GM19240 (cell line): ENCODE measurements at regions not wholly inside any gene's neighbourhood (a gene's known extent, or its start where the extent isn't known, plus 50 kb on each side); places are given as distances from the start of the nearest gene placed in this dataset.

Source experiments
- DNase-seq: peaks from one replicate; pipeline ENCODE4 v3.0.0; 2011; ENCODE audit warnings: low spot score; ENCODE audit not compliant: insufficient read length

DNA sequence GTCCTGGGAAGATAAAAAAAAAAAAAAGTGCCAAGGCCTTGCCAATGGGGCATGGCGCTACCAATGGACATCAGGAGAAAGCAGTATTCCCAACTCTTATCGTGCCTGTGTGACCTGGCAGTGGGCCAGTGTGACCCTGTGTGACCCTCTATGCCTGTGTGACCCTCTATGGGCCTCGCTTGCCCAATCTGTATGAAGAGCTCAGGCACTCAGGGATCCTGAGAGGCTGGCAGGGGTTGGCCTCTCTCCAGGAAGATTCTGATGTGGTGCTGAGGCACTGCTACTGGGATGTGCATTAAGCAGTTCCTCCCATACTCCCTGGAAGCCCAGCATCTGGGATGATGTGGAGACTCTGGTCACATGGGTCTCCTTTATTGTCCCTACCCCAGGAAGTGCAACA lies 179.2 kb downstream of the MACROH2A1 start:
- no peak for DNase-seq

GRCh38 chr5:135218790-135219568 lies 180.1 kb downstream of the MACROH2A1 start:
- DNase-seq, result no peak

GRCh38 chr5:135218486-135218755 lies 180.6 kb downstream of the MACROH2A1 start:
- DNase-seq, result no peak

DNA sequence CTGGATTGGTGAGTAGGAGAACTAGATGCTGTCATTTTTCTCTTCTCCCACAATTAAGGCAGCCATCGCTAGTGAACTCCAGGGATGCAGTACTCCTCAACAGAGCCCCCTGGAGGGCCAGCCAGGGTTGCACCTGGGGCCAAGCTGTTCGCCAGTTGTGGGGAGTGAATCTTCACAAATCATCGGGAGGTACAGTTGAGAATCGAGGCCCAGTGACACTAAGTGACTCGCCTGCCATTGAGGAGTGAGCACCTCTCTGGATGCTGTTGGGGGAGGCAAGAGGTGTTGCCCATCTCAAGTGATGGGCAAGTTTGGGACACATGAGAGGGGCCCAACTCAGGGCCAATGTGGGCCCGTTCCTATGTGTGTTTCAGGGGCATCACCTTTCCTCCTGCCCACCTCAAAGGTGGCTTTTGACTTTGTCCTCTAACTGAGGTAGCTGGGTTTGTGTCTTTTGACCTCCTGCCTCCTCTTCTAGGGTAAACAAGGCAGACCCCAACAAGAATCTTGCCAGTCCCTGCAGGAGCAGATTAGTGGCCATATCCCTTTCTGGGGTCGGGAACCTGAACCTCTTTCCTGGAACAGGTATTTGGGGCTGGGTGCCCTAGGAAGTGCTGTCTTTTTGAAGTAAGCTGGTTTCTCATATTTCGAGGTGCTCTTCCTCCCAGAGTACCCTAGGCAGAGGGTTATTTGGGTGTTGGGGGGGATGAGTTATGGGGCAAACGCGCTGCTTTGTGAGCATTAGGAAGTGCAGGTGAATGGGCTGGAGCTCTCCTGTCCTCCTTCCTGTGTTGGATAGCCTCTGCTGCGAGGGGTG lies 181.2 kb downstream of the MACROH2A1 start:
- DNase-seq, result no peak

DNA sequence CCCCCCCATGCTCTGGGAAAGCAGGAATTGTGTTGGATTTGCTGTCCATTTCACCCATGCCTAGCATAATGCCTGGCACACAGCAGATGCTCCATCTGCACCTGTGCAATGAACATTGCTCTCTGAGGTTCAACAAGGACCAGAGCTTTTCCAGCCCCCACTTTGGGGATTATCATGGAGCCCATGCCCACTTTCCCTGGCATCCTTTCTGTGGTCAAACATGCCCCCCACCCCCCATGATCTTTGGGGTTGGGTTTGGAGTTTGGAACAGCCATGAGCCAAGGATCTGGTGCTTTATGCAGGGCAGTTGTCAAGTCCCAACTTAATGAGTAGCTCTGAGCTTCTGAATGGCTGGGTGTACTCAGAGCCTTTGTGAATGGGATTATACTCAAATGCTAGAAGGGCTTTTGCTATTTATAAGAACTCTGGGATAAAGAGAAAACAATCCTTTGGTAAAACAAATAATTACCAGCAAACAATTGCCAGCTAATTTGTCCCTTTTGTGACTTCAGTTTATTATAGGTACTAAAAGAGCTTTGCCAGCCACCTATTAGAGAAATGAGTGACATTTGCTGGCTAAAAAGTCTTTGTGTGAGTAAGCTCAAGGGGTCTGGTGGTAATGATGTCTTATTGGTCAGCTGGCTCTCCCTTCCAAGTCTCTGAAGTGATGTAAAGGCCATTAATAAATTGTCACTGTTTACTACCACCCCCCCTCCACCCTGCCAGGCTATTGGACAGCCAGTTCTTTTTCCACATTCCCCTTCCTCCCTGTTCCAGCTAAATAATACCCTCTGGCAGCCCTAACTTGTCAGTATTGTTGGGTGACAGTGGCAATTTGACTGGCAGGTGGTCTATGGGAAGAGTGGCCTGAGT lies 182.3 kb downstream of the MACROH2A1 start:
- no peak for DNase-seq

DNA sequence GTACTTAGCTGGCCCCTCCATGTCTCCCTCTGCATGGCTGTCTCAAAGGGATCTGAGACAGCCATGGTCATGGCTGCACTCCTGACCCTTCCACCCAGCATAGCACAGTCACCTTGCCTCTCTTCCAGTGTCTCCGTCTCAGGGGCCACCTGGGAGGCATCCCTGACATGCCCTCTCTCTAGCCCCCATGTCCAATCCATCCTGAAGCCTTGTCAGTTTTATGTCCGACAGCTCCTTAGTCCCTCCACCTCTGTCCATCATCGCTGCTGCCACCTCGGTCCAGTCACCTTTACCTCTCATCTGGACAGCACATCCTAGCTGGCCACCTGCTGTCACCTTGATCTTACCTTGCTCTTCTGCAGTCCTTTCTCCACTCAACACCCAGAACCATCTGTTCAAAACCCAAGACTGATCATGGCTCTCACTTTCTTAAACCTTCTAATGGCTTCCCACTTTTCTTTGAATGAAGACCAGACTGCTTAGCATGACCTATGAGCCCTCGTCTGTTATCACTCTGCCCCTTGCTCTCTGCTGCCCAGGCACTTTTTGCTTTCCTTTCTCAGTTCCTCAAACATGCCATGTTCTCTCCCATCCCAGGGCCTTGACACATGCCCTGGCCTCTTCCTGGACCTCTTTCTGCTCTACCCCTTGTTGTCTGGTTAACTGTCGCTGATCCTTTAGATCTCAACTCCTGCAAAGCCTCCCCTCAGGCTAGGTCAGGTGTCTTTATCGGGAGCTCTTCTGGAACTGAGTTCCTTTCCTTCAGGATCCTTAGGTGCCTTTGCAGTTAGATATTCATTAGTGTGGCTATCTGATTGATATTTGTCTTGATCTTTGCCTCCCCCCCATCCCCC lies 181.8 kb upstream of the PITX1 start:
- no peak for DNase-seq

GRCh38 chr5:135214897-135215616 lies 181.0 kb upstream of the PITX1 start:
- no peak for DNase-seq

DNA sequence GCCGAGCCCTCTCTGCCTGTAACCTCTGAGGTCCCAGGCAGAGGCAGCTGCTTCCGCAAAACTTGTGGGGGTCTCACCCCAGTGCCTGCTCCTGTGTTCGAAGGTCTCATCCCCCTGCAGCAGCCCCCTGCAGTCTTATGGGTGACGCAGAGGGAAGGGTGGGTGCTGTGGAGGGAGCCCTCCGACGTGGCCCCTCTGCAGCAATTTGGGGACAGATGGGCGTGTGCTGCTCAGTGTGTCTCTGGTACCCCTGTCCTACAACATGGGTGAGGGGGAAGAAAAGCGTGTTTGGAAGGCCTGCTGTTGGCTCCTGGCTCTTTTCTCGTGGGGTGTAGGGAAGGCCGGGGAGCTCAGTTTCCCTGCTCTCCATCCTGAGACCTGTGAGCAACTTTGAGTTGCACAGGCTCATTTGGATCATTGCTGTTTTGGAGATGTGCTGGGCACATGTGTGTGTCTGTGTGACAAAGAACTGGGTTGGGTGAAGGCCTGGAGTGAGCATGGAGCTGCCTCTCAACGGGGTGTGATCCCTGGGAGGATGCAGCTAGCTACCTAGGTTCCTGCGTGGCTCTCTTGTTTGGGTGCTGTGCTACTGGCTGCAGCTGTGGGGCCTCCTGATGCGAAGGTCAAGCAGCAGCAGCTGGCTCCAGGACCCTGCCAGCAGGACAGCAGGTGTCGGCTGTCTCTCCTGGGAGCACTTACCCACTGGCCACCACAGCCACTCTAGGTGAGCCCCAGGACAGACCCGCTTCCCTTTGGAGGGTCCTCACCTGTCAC lies 179.6 kb upstream of the PITX1 start:
- DNase-seq, result no peak

DNA sequence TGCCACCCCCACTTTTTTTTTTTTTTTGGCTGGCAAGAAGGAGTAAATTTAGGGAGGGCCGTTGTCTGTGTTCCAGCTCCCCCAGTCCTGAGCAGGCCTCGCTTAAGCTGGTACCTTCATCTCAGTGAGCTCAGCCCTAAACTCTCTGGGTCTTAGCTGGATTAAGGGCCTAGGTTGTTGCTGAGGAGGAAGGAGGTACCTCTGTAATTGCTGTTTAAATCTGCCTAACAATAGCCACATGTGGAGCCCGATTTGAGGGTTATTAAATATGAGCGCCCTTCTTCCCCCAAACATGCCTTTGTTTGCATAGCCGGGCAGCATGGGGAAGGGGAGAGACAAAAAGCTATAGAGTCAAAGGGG lies 179.0 kb upstream of the PITX1 start:
- no peak for DNase-seq

GRCh38 chr5:135212361-135213026 lies 178.5 kb upstream of the PITX1 start:
- no peak for DNase-seq

DNA sequence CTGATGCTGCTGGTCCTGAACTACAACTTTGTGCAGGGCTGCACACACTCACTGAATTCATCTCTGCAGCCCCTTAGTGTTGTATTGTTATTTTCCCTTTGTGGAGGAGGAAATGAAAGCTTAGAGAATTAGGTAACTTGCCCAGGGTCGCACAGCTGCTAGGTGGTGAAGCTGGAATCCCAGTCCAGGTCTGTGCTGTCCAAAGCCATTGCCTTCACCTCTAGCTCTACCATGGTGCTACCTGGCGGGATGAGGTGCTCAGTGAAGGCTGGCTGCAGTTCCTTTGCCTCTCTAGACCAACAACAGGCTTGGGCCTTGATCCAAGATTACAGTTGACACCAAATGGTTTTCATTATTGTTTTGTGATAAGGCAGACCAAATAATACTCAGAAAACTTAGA lies 177.8 kb upstream of the PITX1 start:
- DNase-seq, result no peak

- DNase-seq, result no peak
Observed at GRCh38 chr5:135211083-135211790, 177.2 kb upstream of the PITX1 start.

DNA sequence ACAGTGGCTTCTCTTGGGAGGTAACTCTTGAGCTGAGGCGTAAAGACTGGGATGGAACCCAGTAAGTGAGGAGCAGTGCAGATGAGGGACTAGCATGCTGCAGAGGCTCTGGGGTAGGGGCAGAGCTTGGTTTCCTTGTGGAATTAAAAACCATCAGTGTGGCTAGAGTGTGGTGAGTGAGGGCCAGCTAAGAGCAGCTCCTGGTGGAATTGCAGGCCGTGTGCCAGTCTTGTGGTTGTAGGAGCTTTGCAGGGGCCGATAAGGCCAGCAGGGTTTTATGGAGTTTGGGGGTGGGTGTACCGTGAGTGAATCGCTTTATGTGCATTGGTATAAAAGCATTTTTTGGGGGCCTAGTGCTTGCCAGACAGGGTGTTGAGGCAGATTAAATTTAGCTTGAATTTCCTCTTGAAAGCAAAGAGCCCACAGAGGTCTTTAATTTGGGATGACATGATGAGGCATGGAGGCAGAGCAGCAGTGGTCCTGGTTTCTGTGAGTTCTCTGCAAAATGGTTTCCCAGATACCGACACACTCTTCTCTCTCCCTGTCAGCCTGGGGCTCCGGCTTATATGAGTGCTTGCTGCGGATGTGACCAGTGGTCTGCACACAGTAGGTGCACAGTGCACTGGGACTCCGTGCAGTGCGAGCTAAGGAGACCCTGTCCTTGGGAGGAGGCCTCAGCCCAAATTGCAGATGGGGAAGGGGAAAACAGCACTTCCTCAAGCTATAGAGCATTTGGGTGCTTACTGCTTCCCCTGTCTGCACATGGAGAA lies 176.4 kb upstream of the PITX1 start:
- no peak for DNase-seq

GRCh38 chr5:135208903-135209721 lies 175.1 kb upstream of the PITX1 start:
- DNase-seq, result no peak

DNA sequence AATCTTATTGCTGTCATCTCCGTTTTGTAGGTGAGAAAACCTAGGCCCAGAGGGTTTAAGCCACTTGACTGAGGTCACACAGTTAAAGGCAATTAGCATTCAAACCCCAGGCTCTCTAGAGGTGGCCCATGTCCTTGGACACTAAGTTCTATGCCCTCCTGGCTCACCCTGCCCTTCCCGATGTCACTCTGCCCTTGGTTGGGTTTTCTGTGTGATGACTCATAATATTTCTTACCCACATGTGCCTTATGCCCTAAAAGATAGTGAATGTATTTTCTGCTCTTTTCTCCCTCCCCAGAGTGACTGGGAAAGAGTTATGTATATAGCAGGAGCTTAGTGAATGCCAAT lies 174.5 kb upstream of the PITX1 start:
- DNase-seq, result no peak

DNA sequence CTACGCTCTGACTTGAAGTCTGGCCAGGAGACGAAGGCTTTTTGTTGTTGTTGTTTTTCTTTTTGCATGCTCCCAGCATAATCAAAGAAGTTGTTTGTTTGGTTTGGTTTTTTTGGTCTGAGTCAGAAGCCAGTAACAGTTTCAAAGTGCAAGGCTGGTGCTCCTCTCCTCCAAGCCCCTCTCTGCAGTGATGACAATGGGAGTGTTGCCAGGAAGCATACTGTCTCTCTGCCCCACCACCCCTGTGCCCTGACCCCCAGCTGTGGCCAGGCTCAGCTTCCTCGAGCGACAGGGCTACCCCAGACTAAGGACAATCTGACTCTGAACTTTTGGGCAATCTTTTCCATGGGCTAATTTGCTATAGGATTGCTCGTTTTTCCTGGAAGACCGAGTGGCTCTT lies 173.8 kb upstream of the PITX1 start:
- no peak for DNase-seq

GRCh38 chr5:135206862-135207261 lies 172.8 kb upstream of the PITX1 start:
- no peak for DNase-seq
